ENCODE measurements at regions not wholly inside any gene's neighbourhood (a gene's known extent, or its start where the extent isn't known, plus 50 kb on each side); places are given as distances from the start of the nearest gene placed in this dataset.

GRCh38 chr13:90170208-90170607 lies 1177.3 kb upstream of the MIR17HG start:
- H3K4me3 ChIP-seq: no peak overlapping the region
- H2AFZ ChIP-seq: no peak overlapping the region
- H4K20me1 ChIP-seq (ENCODE audit: insufficient read depth, poor library complexity, severe bottlenecking): no peaks in the 10 kb centered on the region
- TF ChIP-seq, protein P1, sequence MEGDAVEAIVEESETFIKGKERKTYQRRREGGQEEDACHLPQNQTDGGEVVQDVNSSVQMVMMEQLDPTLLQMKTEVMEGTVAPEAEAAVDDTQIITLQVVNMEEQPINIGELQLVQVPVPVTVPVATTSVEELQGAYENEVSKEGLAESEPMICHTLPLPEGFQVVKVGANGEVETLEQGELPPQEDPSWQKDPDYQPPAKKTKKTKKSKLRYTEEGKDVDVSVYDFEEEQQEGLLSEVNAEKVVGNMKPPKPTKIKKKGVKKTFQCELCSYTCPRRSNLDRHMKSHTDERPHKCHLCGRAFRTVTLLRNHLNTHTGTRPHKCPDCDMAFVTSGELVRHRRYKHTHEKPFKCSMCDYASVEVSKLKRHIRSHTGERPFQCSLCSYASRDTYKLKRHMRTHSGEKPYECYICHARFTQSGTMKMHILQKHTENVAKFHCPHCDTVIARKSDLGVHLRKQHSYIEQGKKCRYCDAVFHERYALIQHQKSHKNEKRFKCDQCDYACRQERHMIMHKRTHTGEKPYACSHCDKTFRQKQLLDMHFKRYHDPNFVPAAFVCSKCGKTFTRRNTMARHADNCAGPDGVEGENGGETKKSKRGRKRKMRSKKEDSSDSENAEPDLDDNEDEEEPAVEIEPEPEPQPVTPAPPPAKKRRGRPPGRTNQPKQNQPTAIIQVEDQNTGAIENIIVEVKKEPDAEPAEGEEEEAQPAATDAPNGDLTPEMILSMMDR (IDR thresholded peaks at IDR 0.05; ENCODE audit: poor library complexity): no peak
- TF ChIP-seq EZH2phosphoT487 (IDR thresholded peaks at IDR 0.05; ENCODE audit: low read depth, severe bottlenecking, unreplicated experiment) (no peak), EZH2 (IDR thresholded peaks at IDR 0.05; ENCODE audit: borderline replicate concordance) (no peak)
- H3K9me2 ChIP-seq (replicated peaks; ENCODE audit: insufficient read depth): no peaks in the 10 kb centered on the region
- no peaks in the 10 kb centered on the region for H3K79me2 ChIP-seq
- H3K4me2 ChIP-seq: no peak overlapping the region
- 47% methylated on average over 1 of the region's 1 CpG for WGBS (ENCODE audit: low lambda C conversion rate, missing lambda C conversion rate)
- no peaks in the 10 kb centered on the region for H3K9me3 ChIP-seq (ENCODE audit: low read depth)
- H3K27ac ChIP-seq: no peak overlapping the region
- no peaks in the 10 kb centered on the region for H3K27me3 ChIP-seq
- no peaks in the 10 kb centered on the region for H3K36me3 ChIP-seq (replicated peaks; ENCODE audit: insufficient read depth, low read depth)
- no peaks in the 10 kb centered on the region for H3K4me1 ChIP-seq (ENCODE audit: insufficient read depth)
- no peak for DNase-seq (ENCODE audit: low spot score)

DNA sequence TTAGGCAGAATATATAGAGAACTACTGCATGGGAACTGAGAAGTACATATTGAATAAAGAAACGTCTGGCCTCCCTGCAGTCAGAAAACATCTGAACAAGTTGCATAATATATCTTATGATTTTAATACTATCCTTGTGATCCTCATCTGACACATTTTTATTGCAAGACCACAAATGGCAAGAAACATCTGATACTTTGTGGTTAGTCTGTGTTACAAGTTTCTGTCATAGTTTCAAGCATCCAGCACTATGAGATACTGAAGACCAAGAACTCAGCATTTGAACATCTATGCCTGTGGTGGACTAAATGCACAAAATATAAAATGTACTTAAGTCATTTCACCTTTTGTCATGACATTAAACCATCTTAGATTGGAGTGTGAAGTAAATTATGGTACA lies 1175.8 kb upstream of the MIR17HG start:
- H3K4me1 ChIP-seq (ENCODE audit: insufficient read depth): no peaks in the 10 kb centered on the region
- no peaks in the 10 kb centered on the region for H4K20me1 ChIP-seq (ENCODE audit: insufficient read depth, poor library complexity, severe bottlenecking)
- no peak overlapping the region for H3K27ac ChIP-seq
- DNase-seq (ENCODE audit: low spot score): no peak
- H3K27me3 ChIP-seq: no peaks in the 10 kb centered on the region
- TF ChIP-seq EZH2 (IDR thresholded peaks at IDR 0.05; ENCODE audit: borderline replicate concordance): no peak
- no peak for TF ChIP-seq EZH2phosphoT487 (IDR thresholded peaks at IDR 0.05; ENCODE audit: low read depth, severe bottlenecking, unreplicated experiment)
- TF ChIP-seq, protein P1 (IDR thresholded peaks at IDR 0.05; ENCODE audit: poor library complexity): no peak
- H3K79me2 ChIP-seq: no peaks in the 10 kb centered on the region
- H3K4me2 ChIP-seq: no peak overlapping the region
- no peak overlapping the region for H3K4me3 ChIP-seq
- no peaks in the 10 kb centered on the region for H3K9me2 ChIP-seq (replicated peaks; ENCODE audit: insufficient read depth)
- no peaks in the 10 kb centered on the region for H3K36me3 ChIP-seq (replicated peaks; ENCODE audit: insufficient read depth, low read depth)
- WGBS (ENCODE audit: low lambda C conversion rate, missing lambda C conversion rate): 65% methylated on average over 1 of the region's 1 CpG
- H2AFZ ChIP-seq: no peak overlapping the region
- H3K9me3 ChIP-seq (ENCODE audit: low read depth): no peaks in the 10 kb centered on the region

GRCh38 chr13:90177512-90177911 lies 1170.0 kb upstream of the MIR17HG start:
- no peaks in the 10 kb centered on the region for H3K4me1 ChIP-seq (ENCODE audit: insufficient read depth)
- no peak overlapping the region for H3K4me3 ChIP-seq
- no peaks in the 10 kb centered on the region for H3K36me3 ChIP-seq (replicated peaks; ENCODE audit: insufficient read depth, low read depth)
- H2AFZ ChIP-seq: no peak overlapping the region
- TF ChIP-seq EZH2phosphoT487 (IDR thresholded peaks at IDR 0.05; ENCODE audit: low read depth, severe bottlenecking, unreplicated experiment) (no peak), EZH2 (IDR thresholded peaks at IDR 0.05; ENCODE audit: borderline replicate concordance) (no peak)
- TF ChIP-seq, protein P1 (IDR thresholded peaks at IDR 0.05; ENCODE audit: poor library complexity): no peak
- H3K27ac ChIP-seq: no peak overlapping the region
- no peaks in the 10 kb centered on the region for H3K79me2 ChIP-seq
- 79% methylated on average over 1 of the region's 1 CpG for WGBS (ENCODE audit: low lambda C conversion rate, missing lambda C conversion rate)
- H3K27me3 ChIP-seq: no peaks in the 10 kb centered on the region
- H3K4me2 ChIP-seq: no peak overlapping the region
- no peaks in the 10 kb centered on the region for H3K9me3 ChIP-seq (ENCODE audit: low read depth)
- no peak for DNase-seq (ENCODE audit: low spot score)
- no peaks in the 10 kb centered on the region for H3K9me2 ChIP-seq (replicated peaks; ENCODE audit: insufficient read depth)
- H4K20me1 ChIP-seq (ENCODE audit: insufficient read depth, poor library complexity, severe bottlenecking): no peaks in the 10 kb centered on the region

DNA sequence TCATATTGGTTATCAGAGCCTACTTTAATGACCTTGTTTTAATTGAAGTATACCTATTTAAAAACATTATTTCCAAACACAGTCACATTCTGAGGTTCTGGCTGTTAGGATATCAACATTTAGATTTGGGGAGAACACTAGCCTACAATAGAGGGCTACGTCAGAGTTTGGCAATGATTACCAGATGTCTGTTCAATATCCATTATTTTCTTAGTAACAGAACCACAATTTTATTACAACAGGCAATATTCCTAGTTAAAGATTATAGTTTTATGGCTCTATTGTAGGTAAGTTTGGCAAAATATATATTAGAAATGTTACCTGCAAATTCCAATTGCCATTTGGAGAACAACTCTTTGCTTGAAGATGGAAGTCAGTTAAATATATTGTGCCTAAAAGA lies 1163.1 kb upstream of the MIR17HG start:
- peaks cover 3% of the 10 kb centered on the region for H3K4me1 ChIP-seq (ENCODE audit: insufficient read depth)
- 55% methylated on average over 1 of the region's 1 CpG for WGBS (ENCODE audit: low lambda C conversion rate, missing lambda C conversion rate)
- TF ChIP-seq, protein P1 (IDR thresholded peaks at IDR 0.05; ENCODE audit: poor library complexity): no peak
- no peak for TF ChIP-seq EZH2 (IDR thresholded peaks at IDR 0.05; ENCODE audit: borderline replicate concordance)
- TF ChIP-seq EZH2phosphoT487 (IDR thresholded peaks at IDR 0.05; ENCODE audit: low read depth, severe bottlenecking, unreplicated experiment): no peak

More for the DNA sequence above, 1163.1 kb upstream of the MIR17HG start:
- Histone ChIP-seq H3K4me2 (no peak overlapping the region), H3K9me3 (ENCODE audit: low read depth) (no peaks in the 10 kb centered on the region), H2AFZ (no peak overlapping the region), H4K20me1 (ENCODE audit: insufficient read depth, poor library complexity, severe bottlenecking) (no peaks in the 10 kb centered on the region), H3K27ac (no peak overlapping the region), H3K36me3 (replicated peaks; ENCODE audit: insufficient read depth, low read depth) (no peaks in the 10 kb centered on the region), H3K9me2 (replicated peaks; ENCODE audit: insufficient read depth) (no peaks in the 10 kb centered on the region), H3K4me3 (no peak overlapping the region), H3K79me2 (no peaks in the 10 kb centered on the region), H3K27me3 (no peaks in the 10 kb centered on the region)
- DNase-seq (ENCODE audit: low spot score): no peak
